ENCODE measurements at regions not wholly inside any gene's neighbourhood (a gene's known extent, or its start where the extent isn't known, plus 50 kb on each side); places are given as distances from the start of the nearest gene placed in this dataset.

GRCh38 chrX:121871122-121871521, 823.7 kb downstream of the GLUD2 start:
- TF ChIP-seq POLR2A (IDR thresholded peaks at IDR 0.05) (no peak), CTCF (IDR thresholded peaks at IDR 0.05) (no peak), POLR2AphosphoS5 (IDR thresholded peaks at IDR 0.05) (no peak)
